GM12891 (cell line): ENCODE measurements at regions not wholly inside any gene's neighbourhood (a gene's known extent, or its start where the extent isn't known, plus 50 kb on each side); places are given as distances from the start of the nearest gene placed in this dataset.
"Not testable (repeated sequence)": the region's sequence is repeated elsewhere in the genome, so short reads cannot be mapped to it uniquely, and the experiment has no call there.

Source experiments
- DNase-seq: peaks from one replicate; pipeline ENCODE4 v3.0.0; 2011; ENCODE audit warnings: low spot score; ENCODE audit not compliant: insufficient read length
- FAIRE-seq: peaks from 2 replicates; lab custom pipeline; 2011; peaks lifted over from hg19 to GRCh38; lab: Jason Lieb, UNC
- PAX5 ChIP-seq: IDR thresholded peaks from 2 replicates; pipeline ENCODE4 v1.6.1; 2011; ENCODE audit warnings: low read length, moderate library complexity, mild to moderate bottlenecking; ENCODE audit not compliant: insufficient read depth, severe bottlenecking
- POLR2A ChIP-seq: IDR thresholded peaks from 2 replicates; pipeline ENCODE4 v1.6.1; 2011; ENCODE audit warnings: low read depth, low read length, control low read depth
- POLR2AphosphoS5 ChIP-seq: IDR thresholded peaks from 2 replicates; pipeline ENCODE4 v1.6.1; 2011; ENCODE audit warnings: low read depth, low read length, control low read depth
- POU2F2 ChIP-seq: IDR thresholded peaks from 2 replicates; pipeline ENCODE4 v1.6.1; 2011; ENCODE audit warnings: low read depth, mild to moderate bottlenecking, control low read depth, low read length, moderate library complexity
- SPI1 ChIP-seq: IDR thresholded peaks from 2 replicates; pipeline ENCODE4 v1.6.1; 2011; ENCODE audit warnings: low read depth, low read length, control low read depth
- TAF1 ChIP-seq: IDR thresholded peaks from 2 replicates; pipeline ENCODE4 v1.6.1; 2011; ENCODE audit warnings: low read depth, low read length, control low read depth

GRCh38 chr2:94669858-94670257, 201.4 kb upstream of the TEKT4 start:
- not testable (repeated sequence) for FAIRE-seq, DNase-seq

- not testable (repeated sequence) for FAIRE-seq, DNase-seq
Measured at GRCh38 chr2:94694236-94694635, 177.0 kb upstream of the TEKT4 start.

- not testable (repeated sequence) for FAIRE-seq, DNase-seq
Measured at GRCh38 chr2:94708982-94709381, 162.2 kb upstream of the TEKT4 start.

GRCh38 chr2:94725543-94725942, 145.7 kb upstream of the TEKT4 start:
- no peak for TF ChIP-seq SPI1
- no peak for TF ChIP-seq POLR2AphosphoS5
- TF ChIP-seq PAX5 = no peak
- no peak for TF ChIP-seq POU2F2
- TF ChIP-seq TAF1 = no peak
- no peak for TF ChIP-seq POLR2A
- no peak for FAIRE-seq

GRCh38 chr2:94735536-94735935, 135.7 kb upstream of the TEKT4 start:
- not testable (repeated sequence) for FAIRE-seq, DNase-seq

More at GRCh38 chr2:94725543-94725942, 145.7 kb upstream of the TEKT4 start:
- DNase-seq = no peak

GRCh38 chr2:94737145-94737544, 134.1 kb upstream of the TEKT4 start:
- DNase-seq, FAIRE-seq: not testable (repeated sequence)

GRCh38 chr2:94737736-94738342, 133.4 kb upstream of the TEKT4 start:
- DNase-seq, FAIRE-seq: not testable (repeated sequence)

GRCh38 chr2:94753466-94753998, 117.7 kb upstream of the TEKT4 start:
- no peak for TF ChIP-seq PAX5
- no peak for TF ChIP-seq POU2F2
- no peak for TF ChIP-seq POLR2A
- TF ChIP-seq TAF1 = no peak
- TF ChIP-seq POLR2AphosphoS5 = no peak
- DNase-seq = no peak
- FAIRE-seq = no peak

- no peak for FAIRE-seq
- DNase-seq = no peak
- TF ChIP-seq PAX5 (no peak), POLR2A (no peak), POU2F2 (no peak), SPI1 (no peak), TAF1 (no peak), POLR2AphosphoS5 (no peak)
Measured at GRCh38 chr2:94758546-94758945, 112.7 kb upstream of the TEKT4 start.

GRCh38 chr2:94759211-94759610, 112.0 kb upstream of the TEKT4 start:
- TF ChIP-seq TAF1 (no peak), POLR2A (no peak)
- FAIRE-seq (no peak), DNase-seq (no peak)

GRCh38 chr2:94762600-94762999, 108.6 kb upstream of the TEKT4 start:
- no peak for DNase-seq
- TF ChIP-seq POLR2AphosphoS5 (no peak), TAF1 (no peak), POLR2A (no peak), POU2F2 (no peak), PAX5 (no peak), SPI1 (no peak)
- FAIRE-seq = no peak

GRCh38 chr2:94763318-94763717, 107.9 kb upstream of the TEKT4 start:
- no peak for DNase-seq
- no peak for FAIRE-seq
- TF ChIP-seq TAF1 (no peak), PAX5 (no peak), POLR2A (no peak), SPI1 (no peak), POLR2AphosphoS5 (no peak), POU2F2 (no peak)

GRCh38 chr2:94764331-94764730, 106.9 kb upstream of the TEKT4 start:
- not testable (repeated sequence) for FAIRE-seq, DNase-seq
